ENCODE measurements at regions not wholly inside any gene's neighbourhood (a gene's known extent, or its start where the extent isn't known, plus 50 kb on each side); places are given as distances from the start of the nearest gene placed in this dataset.

DNA sequence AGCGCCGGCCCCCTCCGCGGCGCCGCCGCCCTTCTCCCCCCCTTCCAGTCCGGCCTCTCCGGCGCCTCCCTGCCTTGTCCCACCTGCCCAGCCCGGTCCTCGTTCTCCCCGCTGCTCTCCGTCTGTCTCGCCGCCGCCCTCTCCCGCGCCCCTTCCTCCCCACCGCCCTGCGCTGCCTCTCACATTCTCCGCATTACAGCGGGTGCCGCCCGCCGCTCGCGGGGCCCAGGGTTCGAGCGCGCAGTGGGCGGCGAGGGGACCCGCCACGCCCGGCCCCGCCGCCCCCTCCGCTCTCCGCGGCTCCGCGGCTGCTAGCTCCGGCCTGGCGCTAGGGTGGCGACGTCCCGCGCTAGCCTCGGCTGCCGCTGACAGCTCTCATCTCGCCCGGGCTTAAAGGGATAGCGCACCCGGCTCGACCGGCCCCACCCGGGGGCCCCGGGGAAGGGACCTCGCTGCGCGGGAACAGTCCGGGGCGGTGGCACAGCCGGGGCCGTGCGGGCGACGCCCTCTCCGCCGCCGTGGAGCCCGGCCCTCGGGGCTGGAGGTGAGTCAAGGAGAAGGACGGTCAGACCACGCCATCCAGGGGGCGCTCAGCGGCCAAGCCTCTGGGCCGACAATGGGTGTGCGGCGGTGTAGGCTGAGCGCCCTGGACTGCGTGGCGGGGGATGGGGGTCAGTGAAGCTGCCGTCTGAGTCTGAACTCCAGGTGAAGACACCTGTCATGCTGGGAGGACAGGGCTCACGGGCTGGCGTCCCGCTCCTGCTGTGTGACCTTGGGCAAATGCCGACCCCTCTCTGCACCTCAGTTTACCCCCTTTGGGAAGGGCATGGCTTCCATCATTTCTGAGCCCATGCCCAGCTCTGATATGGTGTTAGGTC is 187.4 kb upstream of the LINGO1 start:
- peak overlapping the region; percentile 66; the same call in 1 of the 2 replicates for H3K27ac ChIP-seq (ENCODE audit: extremely low read depth, low read depth, low read length)
- CTCF ChIA-PET: interaction anchor here (0.6 to 3.5 kb wide), 29 partner anchors 9 to 633 kb away, joined by 3 to 68 read pairs (median 7); partner anchors contain the start of gene LINGO1
- H3K4me3 ChIP-seq (ENCODE audit: low read depth, low read length): peak overlapping the region; percentile 53
- no peaks in the 10 kb centered on the region for H3K4me1 ChIP-seq (ENCODE audit: control insufficient read depth, insufficient read depth, low read length)
- POLR2A ChIA-PET: interaction anchor here (0.6 kb wide), 1 partner anchor 168 kb away, joined by 3 read pairs; no protein-coding TSS in a partner anchor
- H3K9me3 ChIP-seq (ENCODE audit: control insufficient read depth, insufficient read depth, low read depth, low read length): no peaks in the 10 kb centered on the region
- no peaks in the 10 kb centered on the region for H3K36me3 ChIP-seq (ENCODE audit: control insufficient read depth in 2 of 2, insufficient read depth in 1 of 2, low read length in 2 of 2)
- no peak for TF ChIP-seq ZNF394 (tag by site-specific recombination; IDR thresholded peaks at IDR 0.05; ENCODE audit: borderline replicate concordance)
- TF ChIP-seq OVOL3 (tag by site-specific recombination; IDR thresholded peaks at IDR 0.05): no peak
- no peak for TF ChIP-seq ZNF112 (tag by site-specific recombination; IDR thresholded peaks at IDR 0.05)
- no peak for TF ChIP-seq ZNF10 (tag by site-specific recombination; IDR thresholded peaks at IDR 0.05)
- TF ChIP-seq KLF9 (tag by site-specific recombination; IDR thresholded peaks at IDR 0.05; ENCODE audit: low read depth): no peak
- TF ChIP-seq, protein P1, sequence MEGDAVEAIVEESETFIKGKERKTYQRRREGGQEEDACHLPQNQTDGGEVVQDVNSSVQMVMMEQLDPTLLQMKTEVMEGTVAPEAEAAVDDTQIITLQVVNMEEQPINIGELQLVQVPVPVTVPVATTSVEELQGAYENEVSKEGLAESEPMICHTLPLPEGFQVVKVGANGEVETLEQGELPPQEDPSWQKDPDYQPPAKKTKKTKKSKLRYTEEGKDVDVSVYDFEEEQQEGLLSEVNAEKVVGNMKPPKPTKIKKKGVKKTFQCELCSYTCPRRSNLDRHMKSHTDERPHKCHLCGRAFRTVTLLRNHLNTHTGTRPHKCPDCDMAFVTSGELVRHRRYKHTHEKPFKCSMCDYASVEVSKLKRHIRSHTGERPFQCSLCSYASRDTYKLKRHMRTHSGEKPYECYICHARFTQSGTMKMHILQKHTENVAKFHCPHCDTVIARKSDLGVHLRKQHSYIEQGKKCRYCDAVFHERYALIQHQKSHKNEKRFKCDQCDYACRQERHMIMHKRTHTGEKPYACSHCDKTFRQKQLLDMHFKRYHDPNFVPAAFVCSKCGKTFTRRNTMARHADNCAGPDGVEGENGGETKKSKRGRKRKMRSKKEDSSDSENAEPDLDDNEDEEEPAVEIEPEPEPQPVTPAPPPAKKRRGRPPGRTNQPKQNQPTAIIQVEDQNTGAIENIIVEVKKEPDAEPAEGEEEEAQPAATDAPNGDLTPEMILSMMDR (tag by site-specific recombination; IDR thresholded peaks at IDR 0.05): peak; percentile 90
- no peak for TF ChIP-seq ZNF266 (tag by site-specific recombination; IDR thresholded peaks at IDR 0.05; ENCODE audit: low read depth)
- TF ChIP-seq, protein P2, sequence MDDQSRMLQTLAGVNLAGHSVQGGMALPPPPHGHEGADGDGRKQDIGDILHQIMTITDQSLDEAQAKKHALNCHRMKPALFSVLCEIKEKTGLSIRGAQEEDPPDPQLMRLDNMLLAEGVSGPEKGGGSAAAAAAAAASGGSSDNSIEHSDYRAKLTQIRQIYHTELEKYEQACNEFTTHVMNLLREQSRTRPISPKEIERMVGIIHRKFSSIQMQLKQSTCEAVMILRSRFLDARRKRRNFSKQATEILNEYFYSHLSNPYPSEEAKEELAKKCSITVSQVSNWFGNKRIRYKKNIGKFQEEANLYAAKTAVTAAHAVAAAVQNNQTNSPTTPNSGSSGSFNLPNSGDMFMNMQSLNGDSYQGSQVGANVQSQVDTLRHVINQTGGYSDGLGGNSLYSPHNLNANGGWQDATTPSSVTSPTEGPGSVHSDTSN (CRISPR knock-in tag; IDR thresholded peaks at IDR 0.05): no peak
- TF ChIP-seq, protein P3, sequence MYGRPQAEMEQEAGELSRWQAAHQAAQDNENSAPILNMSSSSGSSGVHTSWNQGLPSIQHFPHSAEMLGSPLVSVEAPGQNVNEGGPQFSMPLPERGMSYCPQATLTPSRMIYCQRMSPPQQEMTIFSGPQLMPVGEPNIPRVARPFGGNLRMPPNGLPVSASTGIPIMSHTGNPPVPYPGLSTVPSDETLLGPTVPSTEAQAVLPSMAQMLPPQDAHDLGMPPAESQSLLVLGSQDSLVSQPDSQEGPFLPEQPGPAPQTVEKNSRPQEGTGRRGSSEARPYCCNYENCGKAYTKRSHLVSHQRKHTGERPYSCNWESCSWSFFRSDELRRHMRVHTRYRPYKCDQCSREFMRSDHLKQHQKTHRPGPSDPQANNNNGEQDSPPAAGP (tag by site-specific recombination; IDR thresholded peaks at IDR 0.05): no peak
- TF ChIP-seq ZNF561 (tag by site-specific recombination; IDR thresholded peaks at IDR 0.05; ENCODE audit: borderline replicate concordance): peak; percentile 76; the same call in 1 of the 2 replicates
- TF ChIP-seq, protein P4, sequence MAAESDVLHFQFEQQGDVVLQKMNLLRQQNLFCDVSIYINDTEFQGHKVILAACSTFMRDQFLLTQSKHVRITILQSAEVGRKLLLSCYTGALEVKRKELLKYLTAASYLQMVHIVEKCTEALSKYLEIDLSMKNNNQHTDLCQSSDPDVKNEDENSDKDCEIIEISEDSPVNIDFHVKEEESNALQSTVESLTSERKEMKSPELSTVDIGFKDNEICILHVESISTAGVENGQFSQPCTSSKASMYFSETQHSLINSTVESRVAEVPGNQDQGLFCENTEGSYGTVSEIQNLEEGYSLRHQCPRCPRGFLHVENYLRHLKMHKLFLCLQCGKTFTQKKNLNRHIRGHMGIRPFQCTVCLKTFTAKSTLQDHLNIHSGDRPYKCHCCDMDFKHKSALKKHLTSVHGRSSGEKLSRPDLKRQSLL (tag by site-specific recombination; IDR thresholded peaks at IDR 0.05): no peak
- TF ChIP-seq ZNF214 (tag by site-specific recombination; IDR thresholded peaks at IDR 0.05; ENCODE audit: borderline replicate concordance): no peak
- TF ChIP-seq ZNF626 (tag by site-specific recombination; IDR thresholded peaks at IDR 0.05): no peak
- TF ChIP-seq ZNF223 (tag by site-specific recombination; IDR thresholded peaks at IDR 0.05): no peak
- TF ChIP-seq ZNF24 (tag by site-specific recombination; IDR thresholded peaks at IDR 0.05): no peak
- no peak for TF ChIP-seq ZNF623 (tag by site-specific recombination; IDR thresholded peaks at IDR 0.05)
- no peak for TF ChIP-seq SETDB1 (IDR thresholded peaks at IDR 0.05; ENCODE audit: insufficient read length, low read length)
- TF ChIP-seq EGR2 (tag by site-specific recombination; IDR thresholded peaks at IDR 0.05; ENCODE audit: low read depth): 0 out of 2 replicates have a peak, but pooled peaks have one; percentile 14
- no peak for TF ChIP-seq ZFP69B (tag by site-specific recombination; IDR thresholded peaks at IDR 0.05)
- TF ChIP-seq, protein P5, sequence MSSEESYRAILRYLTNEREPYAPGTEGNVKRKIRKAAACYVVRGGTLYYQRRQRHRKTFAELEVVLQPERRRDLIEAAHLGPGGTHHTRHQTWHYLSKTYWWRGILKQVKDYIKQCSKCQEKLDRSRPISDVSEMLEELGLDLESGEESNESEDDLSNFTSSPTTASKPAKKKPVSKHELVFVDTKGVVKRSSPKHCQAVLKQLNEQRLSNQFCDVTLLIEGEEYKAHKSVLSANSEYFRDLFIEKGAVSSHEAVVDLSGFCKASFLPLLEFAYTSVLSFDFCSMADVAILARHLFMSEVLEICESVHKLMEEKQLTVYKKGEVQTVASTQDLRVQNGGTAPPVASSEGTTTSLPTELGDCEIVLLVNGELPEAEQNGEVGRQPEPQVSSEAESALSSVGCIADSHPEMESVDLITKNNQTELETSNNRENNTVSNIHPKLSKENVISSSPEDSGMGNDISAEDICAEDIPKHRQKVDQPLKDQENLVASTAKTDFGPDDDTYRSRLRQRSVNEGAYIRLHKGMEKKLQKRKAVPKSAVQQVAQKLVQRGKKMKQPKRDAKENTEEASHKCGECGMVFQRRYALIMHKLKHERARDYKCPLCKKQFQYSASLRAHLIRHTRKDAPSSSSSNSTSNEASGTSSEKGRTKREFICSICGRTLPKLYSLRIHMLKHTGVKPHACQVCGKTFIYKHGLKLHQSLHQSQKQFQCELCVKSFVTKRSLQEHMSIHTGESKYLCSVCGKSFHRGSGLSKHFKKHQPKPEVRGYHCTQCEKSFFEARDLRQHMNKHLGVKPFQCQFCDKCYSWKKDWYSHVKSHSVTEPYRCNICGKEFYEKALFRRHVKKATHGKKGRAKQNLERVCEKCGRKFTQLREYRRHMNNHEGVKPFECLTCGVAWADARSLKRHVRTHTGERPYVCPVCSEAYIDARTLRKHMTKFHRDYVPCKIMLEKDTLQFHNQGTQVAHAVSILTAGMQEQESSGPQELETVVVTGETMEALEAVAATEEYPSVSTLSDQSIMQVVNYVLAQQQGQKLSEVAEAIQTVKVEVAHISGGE (tag by site-specific recombination; conservative IDR thresholded peaks at IDR 0.05; ENCODE audit: low read depth): no peak
- TF ChIP-seq, protein P6, sequence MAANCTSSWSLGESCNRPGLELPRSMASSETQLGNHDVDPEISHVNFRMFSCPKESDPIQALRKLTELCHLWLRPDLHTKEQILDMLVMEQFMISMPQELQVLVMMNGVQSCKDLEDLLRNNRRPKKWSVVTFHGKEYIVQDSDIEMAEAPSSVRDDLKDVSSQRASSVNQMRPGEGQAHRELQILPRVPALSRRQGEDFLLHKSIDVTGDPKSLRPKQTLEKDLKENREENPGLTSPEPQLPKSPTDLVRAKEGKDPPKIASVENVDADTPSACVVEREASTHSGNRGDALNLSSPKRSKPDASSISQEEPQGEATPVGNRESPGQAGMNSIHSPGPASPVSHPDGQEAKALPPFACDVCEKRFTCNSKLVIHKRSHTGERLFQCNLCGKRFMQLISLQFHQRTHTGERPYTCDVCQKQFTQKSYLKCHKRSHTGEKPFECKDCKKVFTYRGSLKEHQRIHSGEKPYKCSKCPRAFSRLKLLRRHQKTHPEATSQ (tag by site-specific recombination; IDR thresholded peaks at IDR 0.05): no peak
- no peak for TF ChIP-seq BCL11A (tag by site-specific recombination; IDR thresholded peaks at IDR 0.05; ENCODE audit: low read depth)
- TF ChIP-seq RBAK (tag by site-specific recombination; IDR thresholded peaks at IDR 0.05): no peak
- TF ChIP-seq ZNF677 (tag by site-specific recombination; IDR thresholded peaks at IDR 0.05): no peak

All from HEK293 (cell line).